ENCODE measurements at regions not wholly inside any gene's neighbourhood (a gene's known extent, or its start where the extent isn't known, plus 50 kb on each side); places are given as distances from the start of the nearest gene placed in this dataset.

DNA sequence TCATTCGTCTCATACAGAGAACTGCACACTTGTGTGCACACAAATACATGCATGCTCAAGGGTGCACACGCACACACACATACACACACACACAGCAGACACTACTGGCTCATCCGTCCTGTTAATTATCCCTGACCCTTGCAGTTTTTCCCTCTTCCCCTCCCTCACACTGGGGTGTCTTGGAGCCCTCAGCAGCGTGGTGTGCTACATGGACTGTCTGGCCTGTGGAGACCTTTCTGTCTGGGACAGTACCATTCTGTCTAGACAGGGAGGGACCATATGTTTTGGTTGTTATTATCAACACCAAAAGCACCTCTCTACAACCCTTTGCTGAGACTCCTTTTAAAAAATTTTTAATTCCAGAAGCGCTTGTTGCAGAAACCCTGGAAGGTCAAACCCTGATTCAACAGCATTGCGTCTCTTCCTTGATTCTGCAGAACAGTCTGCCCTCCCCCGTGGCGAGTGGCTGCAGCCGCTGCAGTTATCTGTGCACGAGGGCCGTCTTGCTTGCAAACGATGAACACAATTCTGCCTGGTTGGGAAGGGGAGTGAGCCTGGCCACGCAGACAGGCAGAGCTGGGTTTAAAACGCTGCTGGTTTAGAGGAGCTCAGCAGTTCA is 374.0 kb downstream of the IRS2 start:
- Histone ChIP-seq H3K36me3 (ENCODE audit: control insufficient read depth, insufficient read depth, low read length) (no peaks in the 10 kb centered on the region), H3K27ac (ENCODE audit: insufficient read depth, low read length) (no peak overlapping the region), H3K9ac (ENCODE audit: low read depth, low read length) (no peak overlapping the region), H3K56ac (ENCODE audit: extremely low read depth, insufficient read depth, low read length) (no peak overlapping the region), H2BK15ac (ENCODE audit: low read depth, low read length) (no peak overlapping the region), H3K9me3 (ENCODE audit: control insufficient read depth, insufficient read depth, low read length) (0 out of 2 replicates have a peak, but pooled peaks cover 2% of the 10 kb centered on the region), H2AK9ac (replicated peaks; ENCODE audit: low read depth, low read length, poor library complexity) (no peak overlapping the region), H2BK5ac (ENCODE audit: low read depth, low read length, poor library complexity, severe bottlenecking) (no peak overlapping the region), H4K8ac (ENCODE audit: low read depth in 2 of 2, low read length in 2 of 2) (no peak overlapping the region), H4K20me1 (ENCODE audit: insufficient read depth, low read length) (no peaks in the 10 kb centered on the region), H3K4ac (ENCODE audit: low read depth, low read length) (peak overlapping the region; percentile 2; the same call in 1 of the 2 replicates), H2BK20ac (ENCODE audit: low read depth, low read length) (no peak overlapping the region), H3K14ac (replicated peaks; ENCODE audit: low read depth, low read length) (no peak overlapping the region; the same call in 1 of the 2 replicates), H2BK120ac (ENCODE audit: low read depth, low read length) (no peak overlapping the region), H2AK5ac (ENCODE audit: low read depth, low read length) (no peak overlapping the region), H3K18ac (ENCODE audit: low read depth, low read length) (no peak overlapping the region), H3K23ac (ENCODE audit: low read depth, low read length) (no peak overlapping the region; the same call in 1 of the 2 replicates), H3K4me3 (ENCODE audit: insufficient read depth, low read depth, low read length) (no peak overlapping the region), H3K4me2 (ENCODE audit: low read depth, low read length) (peak overlapping the region; percentile 18), H3K27me3 (ENCODE audit: control insufficient read depth, insufficient read depth, low read length) (peaks cover 4% of the 10 kb centered on the region), H4K5ac (ENCODE audit: low read depth, low read length) (no peak overlapping the region), H4K91ac (ENCODE audit: insufficient read depth, low read depth, low read length) (no peak overlapping the region), H3K9me1 (ENCODE audit: insufficient read depth, low read length) (0 out of 2 replicates have a peak, but pooled peaks cover 3% of the 10 kb centered on the region), H3K79me1 (ENCODE audit: low read depth in 1 of 2, low read length in 2 of 2) (no peaks in the 10 kb centered on the region), H2AFZ (replicated peaks; ENCODE audit: low read length, poor library complexity) (peak overlapping the region; percentile 85), H3K4me1 (ENCODE audit: control insufficient read depth, insufficient read depth, low read length) (peaks cover 2% of the 10 kb centered on the region)
- intact Hi-C loops (cut with micrococcal nuclease) (no loop called here), dilution Hi-C loops (cut with HindIII; ENCODE audit: low sequenced_read_pairs, unreplicated experiment) (no loop called here), in situ Hi-C loops (cut with MboI; ENCODE audit: low sequenced_read_pairs) (no loop called here)
- CTCF ChIA-PET, result interaction anchor here (0.6 kb wide), 1 partner anchor 105 kb away, joined by 3 read pairs; no protein-coding TSS in a partner anchor
- 13% methylated on average over 8 of the region's 14 CpGs; no CpG with 5 or more reads in 1 of the 2 experiments for whole genome bisulfite sequencing, 2 experiments (ENCODE audit: extremely low coverage in 2 of 2, insufficient read length in 1 of 2)
- ATAC-seq (ENCODE audit: low read depth) (peak; percentile 81), DNase-seq (peak; percentile 33)
- POLR2A ChIA-PET (ENCODE audit: unreplicated experiment), result no interaction called here
- TF ChIP-seq, protein P1, sequence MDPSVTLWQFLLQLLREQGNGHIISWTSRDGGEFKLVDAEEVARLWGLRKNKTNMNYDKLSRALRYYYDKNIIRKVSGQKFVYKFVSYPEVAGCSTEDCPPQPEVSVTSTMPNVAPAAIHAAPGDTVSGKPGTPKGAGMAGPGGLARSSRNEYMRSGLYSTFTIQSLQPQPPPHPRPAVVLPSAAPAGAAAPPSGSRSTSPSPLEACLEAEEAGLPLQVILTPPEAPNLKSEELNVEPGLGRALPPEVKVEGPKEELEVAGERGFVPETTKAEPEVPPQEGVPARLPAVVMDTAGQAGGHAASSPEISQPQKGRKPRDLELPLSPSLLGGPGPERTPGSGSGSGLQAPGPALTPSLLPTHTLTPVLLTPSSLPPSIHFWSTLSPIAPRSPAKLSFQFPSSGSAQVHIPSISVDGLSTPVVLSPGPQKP (IDR thresholded peaks at IDR 0.05; ENCODE audit: borderline replicate concordance, low read depth, low read length), result no peak
- TF ChIP-seq SMC3 (IDR thresholded peaks at IDR 0.05; ENCODE audit: low read depth, low read length) (no peak), MXI1 (IDR thresholded peaks at IDR 0.05; ENCODE audit: borderline replicate concordance, low read depth, low read length) (no peak), BHLHE40 (IDR thresholded peaks at IDR 0.05; ENCODE audit: low read depth, low read length) (peak; percentile 80), POLR2A (IDR thresholded peaks at IDR 0.05; ENCODE audit: low read depth, low read length) (no peak)
- no TSS peak for BruUV-seq (replicated peaks)

Measured in IMR-90 (cell line).